ENCODE measurements at regions not wholly inside any gene's neighbourhood (a gene's known extent, or its start where the extent isn't known, plus 50 kb on each side); places are given as distances from the start of the nearest gene placed in this dataset.

DNA sequence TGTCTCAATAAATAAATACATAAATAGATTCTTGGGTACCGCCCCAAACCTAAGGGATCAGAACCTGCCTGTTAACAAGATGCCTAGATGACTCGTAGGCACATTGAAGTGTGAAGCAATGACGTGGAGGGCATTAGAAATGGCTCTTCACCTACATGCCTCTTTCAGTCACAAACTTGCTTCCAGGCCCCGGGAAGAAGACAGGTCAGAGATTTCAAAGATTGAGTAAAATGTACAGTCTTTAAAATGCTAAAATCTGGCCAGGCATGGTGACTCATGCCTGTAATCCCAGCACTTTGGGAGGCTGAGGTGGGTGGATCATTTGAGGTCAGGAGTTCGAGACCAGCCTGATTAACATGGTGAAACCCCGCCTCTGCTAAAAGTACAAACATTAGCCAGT is 480.8 kb upstream of the JARID2 start:
- H3K4me1 ChIP-seq, result peaks cover 0 to 3% of the 10 kb centered on the region in 2 donors
- TF ChIP-seq, protein P1, sequence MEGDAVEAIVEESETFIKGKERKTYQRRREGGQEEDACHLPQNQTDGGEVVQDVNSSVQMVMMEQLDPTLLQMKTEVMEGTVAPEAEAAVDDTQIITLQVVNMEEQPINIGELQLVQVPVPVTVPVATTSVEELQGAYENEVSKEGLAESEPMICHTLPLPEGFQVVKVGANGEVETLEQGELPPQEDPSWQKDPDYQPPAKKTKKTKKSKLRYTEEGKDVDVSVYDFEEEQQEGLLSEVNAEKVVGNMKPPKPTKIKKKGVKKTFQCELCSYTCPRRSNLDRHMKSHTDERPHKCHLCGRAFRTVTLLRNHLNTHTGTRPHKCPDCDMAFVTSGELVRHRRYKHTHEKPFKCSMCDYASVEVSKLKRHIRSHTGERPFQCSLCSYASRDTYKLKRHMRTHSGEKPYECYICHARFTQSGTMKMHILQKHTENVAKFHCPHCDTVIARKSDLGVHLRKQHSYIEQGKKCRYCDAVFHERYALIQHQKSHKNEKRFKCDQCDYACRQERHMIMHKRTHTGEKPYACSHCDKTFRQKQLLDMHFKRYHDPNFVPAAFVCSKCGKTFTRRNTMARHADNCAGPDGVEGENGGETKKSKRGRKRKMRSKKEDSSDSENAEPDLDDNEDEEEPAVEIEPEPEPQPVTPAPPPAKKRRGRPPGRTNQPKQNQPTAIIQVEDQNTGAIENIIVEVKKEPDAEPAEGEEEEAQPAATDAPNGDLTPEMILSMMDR (IDR thresholded peaks at IDR 0.05), result no peak
- no peak overlapping the region for H3K4me3 ChIP-seq
- no peak overlapping the region for H3K27ac ChIP-seq
- H3K27me3 ChIP-seq, result no peaks in the 10 kb centered on the region
- DNase-seq (ENCODE audit: low spot score), result no peak
- H3K9me3 ChIP-seq, result no peaks in the 10 kb centered on the region
- no peaks in the 10 kb centered on the region for H3K36me3 ChIP-seq

DNA sequence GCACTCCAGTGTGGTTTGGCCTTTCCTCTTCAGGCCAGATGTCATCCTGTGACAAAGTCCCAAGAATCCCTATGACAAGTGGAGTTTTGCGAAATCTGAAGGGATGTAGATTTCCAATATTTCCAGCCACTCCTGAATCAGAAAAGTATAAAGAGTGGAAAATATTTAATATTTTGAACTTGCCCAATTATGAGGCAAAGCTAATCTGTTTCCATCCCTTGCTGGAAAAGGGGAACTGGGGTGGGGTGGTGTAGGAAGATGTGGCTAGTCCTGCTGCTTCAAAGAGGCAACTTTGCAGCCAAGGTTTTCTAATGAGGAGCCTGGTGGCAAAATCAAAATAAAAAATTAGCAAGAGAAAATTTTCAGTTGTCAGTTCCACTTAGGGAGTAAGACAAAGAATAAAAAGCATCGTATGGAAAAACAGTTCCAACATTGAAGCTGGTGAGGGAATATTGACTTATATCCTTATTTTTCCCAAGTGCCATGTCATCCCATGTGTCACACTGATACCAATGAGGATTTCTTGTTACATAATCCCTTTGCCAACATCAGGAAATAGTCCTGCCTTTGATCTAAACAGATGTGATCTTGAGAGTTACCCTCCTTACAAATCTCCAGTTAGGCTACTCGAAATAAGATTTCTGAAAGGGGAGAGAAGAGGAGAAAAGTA is 480.0 kb upstream of the JARID2 start:
- Histone ChIP-seq H3K27ac (no peak overlapping the region), H3K4me3 (no peak overlapping the region), H3K4me1 (peaks cover 0 to 11% of the 10 kb centered on the region in 2 donors), H3K36me3 (no peaks in the 10 kb centered on the region), H3K27me3 (no peaks in the 10 kb centered on the region), H3K9me3 (no peaks in the 10 kb centered on the region)
- no peak for DNase-seq (ENCODE audit: low spot score)
- TF ChIP-seq, protein P1 (IDR thresholded peaks at IDR 0.05), result no peak

DNA sequence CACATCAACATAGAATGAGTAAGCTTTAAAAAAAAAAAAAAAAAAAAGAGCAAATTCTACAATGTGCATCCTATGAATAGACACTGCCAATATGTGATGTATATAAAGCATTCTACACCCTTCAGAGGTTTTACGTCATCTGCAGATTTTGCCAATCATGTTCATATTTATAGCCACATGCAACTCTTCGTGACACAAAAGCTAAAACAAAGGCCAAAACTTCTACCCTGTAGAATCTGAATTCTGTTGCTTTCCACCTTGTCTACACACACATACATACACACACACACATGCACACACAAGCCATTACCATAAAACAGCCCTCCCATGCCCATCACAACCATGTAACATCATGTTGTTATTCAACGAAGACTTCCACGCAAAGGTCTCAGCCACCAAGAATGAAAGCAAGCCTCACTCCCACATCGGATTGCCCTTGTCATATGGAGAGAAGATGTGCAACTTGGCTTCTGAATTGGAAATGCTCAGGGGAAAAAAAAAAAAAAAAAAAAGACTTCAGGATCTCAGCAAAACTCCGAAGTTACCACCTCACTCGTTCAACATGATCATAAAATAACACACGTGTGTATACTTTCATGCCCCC is 479.4 kb upstream of the JARID2 start:
- Histone ChIP-seq H3K27me3 (no peaks in the 10 kb centered on the region), H3K27ac (no peak overlapping the region), H3K36me3 (no peaks in the 10 kb centered on the region), H3K9me3 (no peaks in the 10 kb centered on the region), H3K4me3 (no peak overlapping the region), H3K4me1 (peaks cover 0 to 13% of the 10 kb centered on the region in 2 donors)
- DNase-seq (ENCODE audit: low spot score), result no peak
- TF ChIP-seq, protein P1 (IDR thresholded peaks at IDR 0.05), result no peak

DNA sequence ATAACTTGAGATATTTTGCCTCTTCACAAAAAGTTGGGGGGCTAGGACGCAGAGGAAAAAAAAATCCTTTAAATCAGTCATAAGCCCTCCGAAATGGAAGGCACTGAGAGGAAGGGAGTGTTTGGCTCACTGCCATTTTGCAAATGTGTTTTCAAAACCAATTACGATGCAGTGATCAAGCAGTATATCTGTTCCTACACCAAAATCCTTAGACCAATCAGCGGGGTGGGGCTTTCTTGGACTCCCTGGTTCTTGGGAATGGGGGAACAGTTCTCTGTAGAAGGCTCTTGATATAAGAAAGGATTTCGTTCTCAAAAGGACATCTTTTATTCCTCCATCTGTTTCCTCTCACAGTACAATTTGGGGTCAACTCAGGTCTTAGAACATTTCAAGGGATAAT is 478.6 kb upstream of the JARID2 start:
- no peak overlapping the region for H3K27ac ChIP-seq
- DNase-seq (ENCODE audit: low spot score), result no peak
- peaks cover 0 to 13% of the 10 kb centered on the region in 2 donors for H3K4me1 ChIP-seq
- H3K27me3 ChIP-seq, result no peaks in the 10 kb centered on the region
- no peaks in the 10 kb centered on the region for H3K36me3 ChIP-seq
- H3K4me3 ChIP-seq, result no peak overlapping the region
- H3K9me3 ChIP-seq, result no peaks in the 10 kb centered on the region
- TF ChIP-seq, protein P1 (IDR thresholded peaks at IDR 0.05), result no peak

DNA sequence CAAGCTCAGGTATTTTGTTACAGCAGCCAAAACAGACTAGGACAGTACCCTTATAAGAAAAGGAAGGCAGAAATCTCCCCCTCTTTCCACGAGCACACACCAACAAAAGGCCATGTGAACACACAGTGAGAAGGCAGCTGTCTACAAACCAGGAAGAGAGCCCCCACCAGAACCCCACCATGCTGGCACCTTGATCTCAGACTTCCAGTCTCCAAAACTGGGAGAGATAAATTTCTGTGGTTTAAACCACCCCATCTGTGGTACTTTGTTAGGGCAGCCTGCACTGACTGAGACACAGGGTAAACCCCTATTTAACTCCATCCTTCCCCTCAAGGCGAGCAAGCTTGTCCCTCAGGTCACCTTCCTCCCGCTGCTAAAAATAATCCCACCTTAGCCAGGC is 475.8 kb upstream of the JARID2 start:
- Histone ChIP-seq H3K9me3 (no peaks in the 10 kb centered on the region), H3K27ac (no peak overlapping the region), H3K4me1 (peaks cover 0 to 13% of the 10 kb centered on the region in 2 donors), H3K36me3 (no peaks in the 10 kb centered on the region), H3K4me3 (no peak overlapping the region), H3K27me3 (no peaks in the 10 kb centered on the region)
- DNase-seq (ENCODE audit: low spot score), result no peak
- TF ChIP-seq, protein P1 (IDR thresholded peaks at IDR 0.05), result no peak

Measured in right atrium auricular region (tissue), 2 donors.